DOHH2 (cell line): ENCODE measurements at regions not wholly inside any gene's neighbourhood (a gene's known extent, or its start where the extent isn't known, plus 50 kb on each side); places are given as distances from the start of the nearest gene placed in this dataset.

Source experiments
- CTCF ChIP-seq: fragments of 200-600 bp; sonication (generic); IDR thresholded peaks from one replicate; pipeline ENCODE4 v1.5.1; 2014; ENCODE audit warnings: antibody characterized with exemption, mild to moderate bottlenecking, low read depth, low read length; ENCODE audit not compliant: poor library complexity, severe bottlenecking
- EZH2phosphoT487 ChIP-seq: fragments of 200-600 bp; sonication (generic); IDR thresholded peaks from 2 replicates; pipeline ENCODE4 v1.6.1; 2017; ENCODE audit warnings: borderline replicate concordance, mild to moderate bottlenecking, antibody characterized with exemption, low read length, moderate library complexity, mixed read lengths

- no peak for TF ChIP-seq CTCF
- no peak for TF ChIP-seq EZH2phosphoT487
Observed at GRCh38 chr3:10648181-10648580, 142.8 kb upstream of the ATP2B2 start.
